Trophoblast cell (in vitro differentiated cells and primary cell): ENCODE measurements at regions not wholly inside any gene's neighbourhood (a gene's known extent, or its start where the extent isn't known, plus 50 kb on each side); places are given as distances from the start of the nearest gene placed in this dataset.

ENCODE experiments used
- DNase-seq, 2 donors: peaks; one replicate each; pipeline ENCODE4 v3.0.0-alpha.2; 2016
- H2AFZ ChIP-seq: 2 replicates; pipeline ENCODE4 v1.6.1; 2013; ENCODE audit warnings: low read length, moderate library complexity, mild to moderate bottlenecking; ENCODE audit not compliant: insufficient read depth, poor library complexity
- H2AK5ac ChIP-seq: 2 replicates; pipeline ENCODE4 v1.6.1; 2013; ENCODE audit warnings: mild to moderate bottlenecking, low read length
- H2BK120ac ChIP-seq: 2 replicates; pipeline ENCODE4 v1.6.1; 2013; ENCODE audit warnings: low read length, mild to moderate bottlenecking, moderate library complexity; ENCODE audit not compliant: insufficient read depth, poor library complexity
- H2BK12ac ChIP-seq: 2 replicates; pipeline ENCODE4 v1.6.1; 2013; ENCODE audit warnings: mild to moderate bottlenecking, low read length, moderate library complexity
- H2BK5ac ChIP-seq: 2 replicates; pipeline ENCODE4 v1.6.1; 2013; ENCODE audit warnings: low read length, low read depth, moderate library complexity, mild to moderate bottlenecking; ENCODE audit not compliant: poor library complexity
- H3K14ac ChIP-seq: 2 replicates; pipeline ENCODE4 v1.6.1; 2013; ENCODE audit warnings: mild to moderate bottlenecking, low read length
- H3K18ac ChIP-seq: 2 replicates; pipeline ENCODE4 v1.6.1; 2013; ENCODE audit warnings: mild to moderate bottlenecking, low read length
- H3K23ac ChIP-seq: 2 replicates; pipeline ENCODE4 v1.6.1; 2013; ENCODE audit warnings: low read length
- H3K27ac ChIP-seq: 2 replicates; pipeline ENCODE4 v1.5.1; 2013; ENCODE audit warnings: low read depth, mild to moderate bottlenecking, inconsistent platforms, low read length, moderate library complexity
- H3K27me3 ChIP-seq: 2 replicates; pipeline ENCODE4 v1.6.1; 2013; ENCODE audit warnings: inconsistent platforms, mild to moderate bottlenecking, low read length, moderate library complexity; ENCODE audit not compliant: insufficient read depth
- H3K36me3 ChIP-seq, 2 experiments: 1 replicate in 1 of 2; 2 replicates in 1 of 2; pipeline ENCODE4 v1.6.1; 2013; ENCODE audit warnings: low read length in 2 of 2, mild to moderate bottlenecking in 2 of 2, moderate library complexity in 1 of 2; ENCODE audit not compliant: insufficient read depth in 2 of 2, control insufficient read depth in 1 of 2
- H3K4ac ChIP-seq: 2 replicates; pipeline ENCODE4 v1.6.1; 2013; ENCODE audit warnings: low read depth, mild to moderate bottlenecking, low read length, moderate library complexity
- H3K4me1 ChIP-seq, 2 experiments: 1 replicate in 1 of 2; 2 replicates in 1 of 2; pipeline ENCODE4 v1.6.1; 2013; ENCODE audit warnings: low read length in 2 of 2, mild to moderate bottlenecking in 2 of 2, moderate library complexity in 1 of 2; ENCODE audit not compliant: insufficient read depth in 2 of 2, control insufficient read depth in 1 of 2
- H3K4me2 ChIP-seq: 2 replicates; pipeline ENCODE4 v1.6.1; 2013; ENCODE audit warnings: inconsistent platforms, mild to moderate bottlenecking, low read length, moderate library complexity
- H3K4me3 ChIP-seq: 2 replicates; pipeline ENCODE4 v1.5.1; 2013; ENCODE audit warnings: mild to moderate bottlenecking, low read depth, low read length, inconsistent platforms
- H3K79me1 ChIP-seq: one replicate; pipeline ENCODE4 v1.6.1; 2013; ENCODE audit warnings: low read length
- H3K79me2 ChIP-seq: 2 replicates; pipeline ENCODE4 v1.6.1; 2013; ENCODE audit warnings: low read length, mild to moderate bottlenecking; ENCODE audit not compliant: control insufficient read depth, insufficient read depth, poor library complexity
- H3K9ac ChIP-seq: 2 replicates; pipeline ENCODE4 v1.6.1; 2013; ENCODE audit warnings: mild to moderate bottlenecking, low read length
- H3K9me3 ChIP-seq: 2 replicates; pipeline ENCODE4 v1.6.1; 2013; ENCODE audit warnings: low read depth, mild to moderate bottlenecking, control low read depth, inconsistent platforms, low read length; ENCODE audit not compliant: insufficient read depth
- H4K12ac ChIP-seq: 2 replicates; pipeline ENCODE4 v1.6.1; 2013; ENCODE audit warnings: low read depth, mild to moderate bottlenecking, low read length, moderate library complexity
- H4K8ac ChIP-seq: 2 replicates; pipeline ENCODE4 v1.6.1; 2013; ENCODE audit warnings: low read depth, mild to moderate bottlenecking, low read length, moderate library complexity
- H4K91ac ChIP-seq: one replicate; pipeline ENCODE4 v1.6.1; 2013; ENCODE audit warnings: low read depth, mild to moderate bottlenecking, low read length, moderate library complexity
- WGBS: extraction: QIAGEN DNeasy Blood & Tissue Kit; methylation state at CpG from one replicate; pipeline ENCODE4 v1.1.7; 2013; ENCODE audit warnings: missing lambda C conversion rate; ENCODE audit not compliant: insufficient read length, insufficient coverage; ENCODE audit errors: extremely low coverage; 5-methylcytosine and 5-hydroxymethylcytosine counted together

GRCh38 chr12:97347956-97348355 lies 114.6 kb upstream of the RMST start:
- no peak overlapping the region for H3K18ac ChIP-seq
- H3K79me1 ChIP-seq, result no peaks in the 10 kb centered on the region
- no peaks in the 10 kb centered on the region for H3K36me3 ChIP-seq
- no peak overlapping the region for H2AFZ ChIP-seq
- H2AK5ac ChIP-seq, result no peak overlapping the region
- no peak overlapping the region for H4K12ac ChIP-seq
- no peaks in the 10 kb centered on the region for H3K9me3 ChIP-seq
- no peak overlapping the region for H3K4me3 ChIP-seq
- no peak overlapping the region for H3K14ac ChIP-seq
- DNase-seq, result no peak
- H2BK12ac ChIP-seq, result no peak overlapping the region
- H2BK120ac ChIP-seq, result no peak overlapping the region
- WGBS, result no CpG with 5 or more reads among the region's 5 CpGs
- no peak overlapping the region for H3K4me2 ChIP-seq
- H3K4ac ChIP-seq, result no peak overlapping the region
- H3K9ac ChIP-seq, result no peak overlapping the region
- no peak overlapping the region for H3K27ac ChIP-seq
- H4K8ac ChIP-seq, result no peak overlapping the region
- H2BK5ac ChIP-seq, result no peak overlapping the region
- H3K23ac ChIP-seq, result no peak overlapping the region
- H3K4me1 ChIP-seq, result no peaks in the 10 kb centered on the region
- no peak overlapping the region for H4K91ac ChIP-seq
- H3K27me3 ChIP-seq, result no peaks in the 10 kb centered on the region
- no peaks in the 10 kb centered on the region for H3K79me2 ChIP-seq

GRCh38 chr12:97358361-97358760 lies 104.2 kb upstream of the RMST start:
- H3K9me3 ChIP-seq, result peaks cover 2% of the 10 kb centered on the region
- WGBS, result no CpG with 5 or more reads among the region's 3 CpGs
- H2BK5ac ChIP-seq, result no peak overlapping the region
- no peak overlapping the region for H3K27ac ChIP-seq
- no peak overlapping the region for H4K91ac ChIP-seq
- no peak overlapping the region for H3K4me3 ChIP-seq
- H3K4me2 ChIP-seq, result no peak overlapping the region
- H2BK12ac ChIP-seq, result no peak overlapping the region
- no peak overlapping the region for H3K4ac ChIP-seq
- H2AFZ ChIP-seq, result no peak overlapping the region
- no peak overlapping the region for H3K14ac ChIP-seq
- H2AK5ac ChIP-seq, result no peak overlapping the region
- no peak overlapping the region for H3K23ac ChIP-seq
- no peak overlapping the region for H3K18ac ChIP-seq
- H4K12ac ChIP-seq, result no peak overlapping the region
- no peaks in the 10 kb centered on the region for H3K36me3 ChIP-seq
- no peaks in the 10 kb centered on the region for H3K79me1 ChIP-seq
- no peak for DNase-seq
- no peak overlapping the region for H2BK120ac ChIP-seq
- no peaks in the 10 kb centered on the region for H3K4me1 ChIP-seq
- H3K9ac ChIP-seq, result no peak overlapping the region
- no peaks in the 10 kb centered on the region for H3K27me3 ChIP-seq
- H3K79me2 ChIP-seq, result no peaks in the 10 kb centered on the region
- H4K8ac ChIP-seq, result no peak overlapping the region

GRCh38 chr12:97359021-97359690 lies 103.4 kb upstream of the RMST start:
- no peak overlapping the region for H3K18ac ChIP-seq
- no peaks in the 10 kb centered on the region for H3K79me2 ChIP-seq
- no peak overlapping the region for H2BK12ac ChIP-seq
- H2AK5ac ChIP-seq, result no peak overlapping the region
- H3K27ac ChIP-seq, result no peak overlapping the region
- H3K4me3 ChIP-seq, result no peak overlapping the region
- H3K9ac ChIP-seq, result no peak overlapping the region
- H4K8ac ChIP-seq, result no peak overlapping the region
- no peaks in the 10 kb centered on the region for H3K27me3 ChIP-seq
- H2BK5ac ChIP-seq, result no peak overlapping the region
- H3K23ac ChIP-seq, result no peak overlapping the region
- H3K4ac ChIP-seq, result no peak overlapping the region
- H2AFZ ChIP-seq, result no peak overlapping the region
- H4K91ac ChIP-seq, result no peak overlapping the region
- H3K4me2 ChIP-seq, result no peak overlapping the region
- no peaks in the 10 kb centered on the region for H3K4me1 ChIP-seq
- DNase-seq, result no peak
- H3K9me3 ChIP-seq, result peaks cover 2% of the 10 kb centered on the region
- no peak overlapping the region for H2BK120ac ChIP-seq
- WGBS, result no CpG with 5 or more reads among the region's 5 CpGs
- H4K12ac ChIP-seq, result no peak overlapping the region
- H3K79me1 ChIP-seq, result no peaks in the 10 kb centered on the region
- H3K36me3 ChIP-seq, result no peaks in the 10 kb centered on the region
- H3K14ac ChIP-seq, result no peak overlapping the region

GRCh38 chr12:97363693-97364092 lies 98.9 kb upstream of the RMST start:
- no peaks in the 10 kb centered on the region for H3K27me3 ChIP-seq
- no peak overlapping the region for H4K8ac ChIP-seq
- no peak overlapping the region for H2BK5ac ChIP-seq
- WGBS, result no CpG with 5 or more reads among the region's 1 CpG
- H2AK5ac ChIP-seq, result no peak overlapping the region
- H4K91ac ChIP-seq, result no peak overlapping the region
- H3K4me2 ChIP-seq, result no peak overlapping the region
- no peak overlapping the region for H3K4me3 ChIP-seq
- H3K9ac ChIP-seq, result no peak overlapping the region
- H3K4ac ChIP-seq, result no peak overlapping the region
- H2BK12ac ChIP-seq, result no peak overlapping the region
- no peaks in the 10 kb centered on the region for H3K36me3 ChIP-seq
- H3K14ac ChIP-seq, result no peak overlapping the region
- H2AFZ ChIP-seq, result no peak overlapping the region
- no peaks in the 10 kb centered on the region for H3K79me1 ChIP-seq
- no peak overlapping the region for H3K27ac ChIP-seq
- DNase-seq, result no peak
- H3K79me2 ChIP-seq, result no peaks in the 10 kb centered on the region
- H3K9me3 ChIP-seq, result no peaks in the 10 kb centered on the region
- H3K23ac ChIP-seq, result no peak overlapping the region
- H3K18ac ChIP-seq, result no peak overlapping the region
- H3K4me1 ChIP-seq, result no peaks in the 10 kb centered on the region
- no peak overlapping the region for H2BK120ac ChIP-seq
- H4K12ac ChIP-seq, result no peak overlapping the region
